Upper lobe of left lung (tissue), 6 donors: ENCODE measurements at regions not wholly inside any gene's neighbourhood (a gene's known extent, or its start where the extent isn't known, plus 50 kb on each side); places are given as distances from the start of the nearest gene placed in this dataset.

ENCODE experiments used
- ATAC-seq, 2 donors: fragments of 200-7000 bp; cut with Tn5 transposase; one replicate each; pipeline ENCODE4 v1.9.1; 2022; ENCODE audit warnings: mild to moderate bottlenecking in 2 of 2, moderate library complexity in 2 of 2; ENCODE audit not compliant: low FRiP score in 2 of 2
- DNase-seq, 2 donors: peaks; one replicate each; pipeline ENCODE4 v3.0.0-alpha.2; 2019 to 2020
- H3K27ac ChIP-seq, 4 donors: fragments of 200-600 bp; sonication (generic); one replicate each; pipeline ENCODE4 v1.5.1; 2016 to 2019
- H3K27me3 ChIP-seq, 4 donors: fragments of 200-600 bp; sonication (generic); one replicate each; pipeline ENCODE4 v1.5.1; 2017 to 2019
- H3K36me3 ChIP-seq, 4 donors: fragments of 200-600 bp; sonication (generic); one replicate each; pipeline ENCODE4 v1.5.1; 2016 to 2019
- H3K4me1 ChIP-seq, 4 donors: fragments of 200-600 bp; sonication (generic); one replicate each; pipeline ENCODE4 v1.5.1; 2018 to 2019
- H3K4me3 ChIP-seq, 4 donors: fragments of 200-600 bp; sonication (generic); one replicate each; pipeline ENCODE4 v1.5.1; 2017 to 2019; ENCODE audit warnings: mild to moderate bottlenecking in 2 of 4, moderate library complexity in 1 of 4
- H3K9me3 ChIP-seq, 4 donors: fragments of 200-600 bp; sonication (generic); one replicate each; pipeline ENCODE4 v1.5.1; 2018 to 2019
- EP300 ChIP-seq, 4 donors: sonication (generic); formaldehyde crosslinking; IDR thresholded peaks; one replicate each; pipeline ENCODE4 v1.5.1; 2017; ENCODE audit warnings: antibody characterized with exemption in 4 of 4, control low read depth in 2 of 4
- POLR2A ChIP-seq, 4 donors: fragments of 450-650 bp; IDR thresholded peaks; one replicate each; pipeline ENCODE4 v1.5.1; 2016 to 2017; ENCODE audit warnings: antibody characterized with exemption in 4 of 4, mild to moderate bottlenecking in 2 of 4
- POLR2AphosphoS5 ChIP-seq, 2 donors: sonication (generic); formaldehyde crosslinking; IDR thresholded peaks; one replicate each; pipeline ENCODE4 v1.5.1; 2017; ENCODE audit warnings: antibody characterized with exemption in 2 of 2
- WGBS, 2 donors: methylation state at CpG; one replicate each; pipeline ENCODE4 v1.1.5; 2017 to 2018; 5-methylcytosine and 5-hydroxymethylcytosine counted together
- TF ChIP-seq, protein P1 (sequence below), 6 experiments: fragments of 450-650 bp in 4 of 6; fragments of 200-600 bp in 2 of 6; sonication (generic) in 2 of 6; IDR thresholded peaks; one replicate each; pipeline ENCODE4 v1.5.1; 2016 to 2019; ENCODE audit warnings: antibody characterized with exemption in 6 of 6
- donor health status: DM: no; HTN: no; CAD: no; lungs with moderate emphysema.
- donor health status: DM: no; HTN: yes; CAD: no; lungs with severe emphysema.

DNA sequence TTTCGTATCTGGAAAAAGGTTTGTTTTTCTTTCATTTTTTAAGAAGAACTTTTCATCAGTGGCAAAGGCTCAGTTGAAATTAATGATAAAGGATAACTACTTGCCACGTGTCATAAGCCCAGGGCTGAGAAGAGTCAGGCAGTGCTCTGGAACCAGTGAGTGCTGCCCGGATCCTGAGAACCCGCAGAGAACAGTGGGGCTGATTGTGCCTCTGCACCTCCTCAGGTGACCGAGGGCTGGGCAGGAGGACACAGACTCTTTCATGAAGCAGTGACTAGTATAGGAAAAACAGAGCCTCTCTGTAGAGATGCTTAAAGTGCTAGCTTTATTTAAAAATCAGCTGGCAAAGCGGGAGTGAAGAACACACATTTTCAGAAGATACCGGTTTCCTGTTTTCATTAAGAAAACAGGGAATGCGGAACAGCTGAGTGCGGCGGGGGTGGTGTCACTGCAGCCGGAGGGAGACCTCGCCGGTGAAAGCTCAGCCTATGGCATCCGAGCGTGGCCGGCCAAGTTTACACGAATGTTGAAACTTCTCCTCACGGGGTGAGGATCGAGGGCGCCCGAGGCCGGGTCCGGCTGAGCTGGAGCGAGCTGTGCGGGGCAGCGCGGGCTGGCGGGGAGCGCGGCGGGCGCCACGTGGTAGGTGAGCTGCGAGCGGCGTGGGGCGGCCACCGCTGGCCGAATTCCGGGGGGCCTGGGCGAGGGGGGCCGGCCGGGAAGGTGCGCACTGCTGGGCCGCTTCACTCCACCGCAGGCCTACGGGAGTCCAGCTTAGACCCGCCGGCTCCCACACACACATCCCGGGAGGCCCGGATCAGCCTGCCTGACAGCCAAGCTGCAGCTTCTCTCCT is 134.7 kb upstream of the DMRT1 start:
- Histone ChIP-seq H3K27ac (peak overlapping the region; percentile 33 to 79 (median 52)), H3K9me3 (no peaks in the 10 kb centered on the region), H3K36me3 (peaks cover 0 to 11% (median 5%) of the 10 kb centered on the region in 4 donors), H3K4me3 (peak overlapping the region; percentile 37 to 57 (median 48)), H3K27me3 (no peaks in the 10 kb centered on the region), H3K4me1 (peaks cover 17 to 26% (median 19%) of the 10 kb centered on the region in 4 donors)
- TF ChIP-seq POLR2A (IDR thresholded peaks at IDR 0.05) (no peak), POLR2AphosphoS5 (IDR thresholded peaks at IDR 0.05) (no peak), EP300 (IDR thresholded peaks at IDR 0.05) (no peak)
- TF ChIP-seq, protein P1, sequence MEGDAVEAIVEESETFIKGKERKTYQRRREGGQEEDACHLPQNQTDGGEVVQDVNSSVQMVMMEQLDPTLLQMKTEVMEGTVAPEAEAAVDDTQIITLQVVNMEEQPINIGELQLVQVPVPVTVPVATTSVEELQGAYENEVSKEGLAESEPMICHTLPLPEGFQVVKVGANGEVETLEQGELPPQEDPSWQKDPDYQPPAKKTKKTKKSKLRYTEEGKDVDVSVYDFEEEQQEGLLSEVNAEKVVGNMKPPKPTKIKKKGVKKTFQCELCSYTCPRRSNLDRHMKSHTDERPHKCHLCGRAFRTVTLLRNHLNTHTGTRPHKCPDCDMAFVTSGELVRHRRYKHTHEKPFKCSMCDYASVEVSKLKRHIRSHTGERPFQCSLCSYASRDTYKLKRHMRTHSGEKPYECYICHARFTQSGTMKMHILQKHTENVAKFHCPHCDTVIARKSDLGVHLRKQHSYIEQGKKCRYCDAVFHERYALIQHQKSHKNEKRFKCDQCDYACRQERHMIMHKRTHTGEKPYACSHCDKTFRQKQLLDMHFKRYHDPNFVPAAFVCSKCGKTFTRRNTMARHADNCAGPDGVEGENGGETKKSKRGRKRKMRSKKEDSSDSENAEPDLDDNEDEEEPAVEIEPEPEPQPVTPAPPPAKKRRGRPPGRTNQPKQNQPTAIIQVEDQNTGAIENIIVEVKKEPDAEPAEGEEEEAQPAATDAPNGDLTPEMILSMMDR (IDR thresholded peaks at IDR 0.05): no peak
- DNase-seq: peak; percentile 79 to 91
- 2 to 9% methylated on average over 31 to 33 of the region's 51 CpGs for WGBS, 2 donors
- peak; percentile 70 to 90 for ATAC-seq

GRCh38 chr9:708182-708550 is 133.3 kb upstream of the DMRT1 start:
- 33 to 46% methylated on average over 7 of the region's 7 CpGs for WGBS, 2 donors
- TF ChIP-seq, protein P1 (IDR thresholded peaks at IDR 0.05): no peak
- TF ChIP-seq POLR2AphosphoS5 (IDR thresholded peaks at IDR 0.05) (no peak), EP300 (IDR thresholded peaks at IDR 0.05) (no peak), POLR2A (IDR thresholded peaks at IDR 0.05) (no peak)
- Histone ChIP-seq H3K9me3 (no peaks in the 10 kb centered on the region), H3K4me3 (peak overlapping the region in 2 of 4 donors; percentile 28 to 33), H3K27ac (peak overlapping the region in 2 of 4 donors; percentile 4 to 52), H3K36me3 (peaks cover 0 to 24% (median 9%) of the 10 kb centered on the region in 4 donors), H3K4me1 (peaks cover 18 to 34% (median 21%) of the 10 kb centered on the region in 4 donors), H3K27me3 (no peaks in the 10 kb centered on the region)
- DNase-seq (no peak), ATAC-seq (no peak)

GRCh38 chr9:708551-709432 is 132.7 kb upstream of the DMRT1 start:
- Histone ChIP-seq H3K36me3 (peaks cover 0 to 27% (median 9%) of the 10 kb centered on the region in 4 donors), H3K9me3 (no peaks in the 10 kb centered on the region), H3K4me3 (peak overlapping the region in 2 of 4 donors; percentile 28 to 33), H3K27me3 (no peaks in the 10 kb centered on the region), H3K4me1 (peaks cover 18 to 34% (median 21%) of the 10 kb centered on the region in 4 donors), H3K27ac (peak overlapping the region in 2 of 4 donors; percentile 4 to 52)
- DNase-seq (peak in 1 of 2 donors; percentile 44), ATAC-seq (no peak)
- TF ChIP-seq POLR2AphosphoS5 (IDR thresholded peaks at IDR 0.05): no peak
- 40 to 69% methylated on average over 9 of the region's 9 CpGs for WGBS, 2 donors

GRCh38 chr9:710951-711745 is 130.3 kb upstream of the DMRT1 start:
- Histone ChIP-seq H3K27ac (no peak overlapping the region), H3K9me3 (no peaks in the 10 kb centered on the region), H3K27me3 (no peaks in the 10 kb centered on the region), H3K4me3 (no peak overlapping the region), H3K36me3 (peaks cover 0 to 27% (median 9%) of the 10 kb centered on the region in 4 donors), H3K4me1 (peaks cover 14 to 30% (median 23%) of the 10 kb centered on the region in 4 donors)
- TF ChIP-seq, protein P1 (IDR thresholded peaks at IDR 0.05): no peak
- TF ChIP-seq POLR2A (IDR thresholded peaks at IDR 0.05): no peak
- no peak for TF ChIP-seq POLR2AphosphoS5 (IDR thresholded peaks at IDR 0.05)
- TF ChIP-seq EP300 (IDR thresholded peaks at IDR 0.05): no peak
- DNase-seq (peak in 1 of 2 donors; percentile 8), ATAC-seq (no peak)
- 91 to 93% methylated on average over 13 to 14 of the region's 14 CpGs for WGBS, 2 donors
